ENCODE measurements at regions not wholly inside any gene's neighbourhood (a gene's known extent, or its start where the extent isn't known, plus 50 kb on each side); places are given as distances from the start of the nearest gene placed in this dataset.

- no peak for ATAC-seq
- POLR2A ChIA-PET: no interaction called here
- peaks cover 0 to 26% (median 0%) of the 10 kb centered on the region in 9 donors for H3K9me3 Mint-ChIP-seq
- H3K27me3 Mint-ChIP-seq: peaks cover 0 to 29% (median 2%) of the 10 kb centered on the region in 5 donors
- H3K27ac Mint-ChIP-seq: no peak overlapping the region
- H3K36me3 Mint-ChIP-seq: no peaks in the 10 kb centered on the region
- H3K4me1 Mint-ChIP-seq: no peaks in the 10 kb centered on the region
- no peak for DNase-seq
- H3K4me3 Mint-ChIP-seq: no peak overlapping the region
Observed at GRCh38 chr15:47466357-47466756, 250.9 kb upstream of the SEMA6D start.

- H3K4me3 Mint-ChIP-seq: no peak overlapping the region
- DNase-seq (no peak), ATAC-seq (no peak)
- no peaks in the 10 kb centered on the region for H3K4me1 Mint-ChIP-seq
- H3K27me3 Mint-ChIP-seq: peaks cover 0 to 29% (median 2%) of the 10 kb centered on the region in 5 donors
- H3K9me3 Mint-ChIP-seq: peaks cover 0 to 7% (median 0%) of the 10 kb centered on the region in 9 donors
- no peaks in the 10 kb centered on the region for H3K36me3 Mint-ChIP-seq
- no peak overlapping the region for H3K27ac Mint-ChIP-seq
- POLR2A ChIA-PET: no interaction called here
Observed at GRCh38 chr15:47470983-47471382, 246.3 kb upstream of the SEMA6D start.

DNA sequence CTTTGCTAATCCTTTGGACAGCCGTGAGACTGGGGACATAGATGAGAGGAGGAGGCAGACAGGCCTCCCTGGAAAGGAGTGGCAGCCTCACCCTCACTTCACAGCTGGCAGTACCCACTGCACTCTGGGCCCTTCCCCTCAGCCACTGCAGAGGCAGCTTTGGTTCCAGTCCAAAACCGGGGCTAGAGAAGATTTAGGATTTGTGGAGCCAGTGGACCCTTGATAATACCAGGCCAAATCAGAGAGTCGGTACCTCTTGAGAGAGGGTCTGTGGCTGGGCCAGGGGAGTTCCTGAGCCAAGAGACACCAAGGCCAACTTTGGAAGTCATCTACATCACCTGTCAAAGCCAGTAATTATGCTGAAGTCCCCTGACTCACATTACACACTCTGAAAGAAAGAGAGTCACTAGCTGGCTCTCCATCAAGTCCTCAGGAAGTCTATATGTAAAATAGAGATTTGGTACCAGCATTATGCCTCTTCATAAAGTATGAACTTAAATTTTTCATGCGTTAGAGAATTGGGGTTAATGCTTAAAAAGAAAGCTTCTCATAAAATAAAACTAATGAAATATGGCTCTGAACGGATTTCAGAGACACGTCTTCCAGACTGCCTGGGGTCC lies 244.1 kb upstream of the SEMA6D start:
- DNase-seq: no peak
- Mint-ChIP-seq H3K27ac (no peak overlapping the region), H3K4me1 (no peaks in the 10 kb centered on the region), H3K27me3 (peaks cover 0 to 15% (median 0%) of the 10 kb centered on the region in 5 donors), H3K36me3 (no peaks in the 10 kb centered on the region), H3K9me3 (peaks cover 0 to 7% (median 1%) of the 10 kb centered on the region in 9 donors), H3K4me3 (no peak overlapping the region)
- ATAC-seq: no peak
- POLR2A ChIA-PET: no interaction called here

GRCh38 chr15:47473832-47474231 lies 243.5 kb upstream of the SEMA6D start:
- H3K27me3 Mint-ChIP-seq: peaks cover 0 to 9% (median 0%) of the 10 kb centered on the region in 5 donors
- no peaks in the 10 kb centered on the region for H3K4me1 Mint-ChIP-seq
- no peak overlapping the region for H3K27ac Mint-ChIP-seq
- POLR2A ChIA-PET: no interaction called here
- H3K9me3 Mint-ChIP-seq: peaks cover 0 to 9% (median 2%) of the 10 kb centered on the region in 9 donors
- H3K4me3 Mint-ChIP-seq: no peak overlapping the region
- no peak for DNase-seq
- H3K36me3 Mint-ChIP-seq: no peaks in the 10 kb centered on the region
- no peak for ATAC-seq

DNA sequence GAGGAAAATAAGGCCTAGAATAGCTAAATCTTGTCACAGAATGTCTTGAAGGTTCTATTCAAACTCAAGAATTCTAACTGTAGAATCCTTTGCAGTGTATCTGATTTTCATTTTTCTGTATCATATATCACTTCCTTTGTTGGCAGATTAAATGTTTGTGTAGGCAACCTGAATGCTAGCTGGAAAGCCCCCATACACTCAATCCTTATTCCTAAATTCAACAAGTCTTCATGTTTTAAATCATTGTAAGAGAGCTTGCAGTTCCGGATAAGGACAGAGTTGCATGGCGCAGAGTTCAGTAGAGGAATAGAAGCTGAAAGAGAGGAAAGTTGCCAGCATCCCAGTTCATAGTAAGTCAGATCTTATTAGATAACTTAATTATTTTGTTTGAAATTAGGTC lies 242.0 kb upstream of the SEMA6D start:
- Mint-ChIP-seq H3K36me3 (no peaks in the 10 kb centered on the region), H3K27me3 (peaks cover 0 to 4% (median under 1%) of the 10 kb centered on the region in 5 donors), H3K27ac (no peak overlapping the region), H3K9me3 (peaks cover 0 to 13% (median 6%) of the 10 kb centered on the region in 9 donors), H3K4me1 (peaks cover 0 to under 1% (median 0%) of the 10 kb centered on the region in 4 donors), H3K4me3 (no peak overlapping the region)
- no peak for DNase-seq
- POLR2A ChIA-PET: no interaction called here
- ATAC-seq: no peak

- H3K9me3 Mint-ChIP-seq: peaks cover 0 to 19% (median 7%) of the 10 kb centered on the region in 9 donors
- POLR2A ChIA-PET: no interaction called here
- H3K4me1 Mint-ChIP-seq: peaks cover 0 to 2% (median 0%) of the 10 kb centered on the region in 4 donors
- H3K27me3 Mint-ChIP-seq: peaks cover 0 to 12% (median 2%) of the 10 kb centered on the region in 5 donors
- no peak overlapping the region for H3K27ac Mint-ChIP-seq
- no peak for DNase-seq
- H3K36me3 Mint-ChIP-seq: no peaks in the 10 kb centered on the region
- no peak for ATAC-seq
- no peak overlapping the region for H3K4me3 Mint-ChIP-seq
Observed at GRCh38 chr15:47477341-47477740, 240.0 kb upstream of the SEMA6D start.

DNA sequence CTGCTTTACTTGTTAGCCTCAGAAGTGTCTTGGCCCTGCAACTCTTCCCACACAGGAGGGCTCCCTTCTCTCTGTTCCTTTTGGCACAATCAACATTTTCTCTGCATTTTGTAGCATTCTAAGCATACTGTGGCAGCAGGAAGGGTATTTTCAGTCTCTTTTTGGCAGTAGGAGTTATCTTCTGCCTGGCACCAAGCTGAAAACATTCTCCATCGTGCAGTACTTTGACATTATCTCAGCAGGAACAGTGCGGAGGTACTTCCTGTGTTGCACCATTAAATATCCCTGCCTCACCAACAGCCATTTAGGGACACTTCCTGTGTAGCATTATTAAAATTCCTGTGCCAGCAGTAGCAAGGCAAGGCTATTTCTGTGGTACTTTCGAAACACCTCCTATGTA lies 233.2 kb upstream of the SEMA6D start:
- no peak overlapping the region for H3K4me3 Mint-ChIP-seq
- no peak for DNase-seq
- POLR2A ChIA-PET: no interaction called here
- H3K4me1 Mint-ChIP-seq: peaks cover 0 to 2% (median 0%) of the 10 kb centered on the region in 4 donors
- H3K36me3 Mint-ChIP-seq: no peaks in the 10 kb centered on the region
- no peak overlapping the region for H3K27ac Mint-ChIP-seq
- peaks cover 0 to 13% (median 4%) of the 10 kb centered on the region in 9 donors for H3K9me3 Mint-ChIP-seq
- ATAC-seq: no peak
- H3K27me3 Mint-ChIP-seq: peaks cover 0 to 15% (median 2%) of the 10 kb centered on the region in 5 donors

DNA sequence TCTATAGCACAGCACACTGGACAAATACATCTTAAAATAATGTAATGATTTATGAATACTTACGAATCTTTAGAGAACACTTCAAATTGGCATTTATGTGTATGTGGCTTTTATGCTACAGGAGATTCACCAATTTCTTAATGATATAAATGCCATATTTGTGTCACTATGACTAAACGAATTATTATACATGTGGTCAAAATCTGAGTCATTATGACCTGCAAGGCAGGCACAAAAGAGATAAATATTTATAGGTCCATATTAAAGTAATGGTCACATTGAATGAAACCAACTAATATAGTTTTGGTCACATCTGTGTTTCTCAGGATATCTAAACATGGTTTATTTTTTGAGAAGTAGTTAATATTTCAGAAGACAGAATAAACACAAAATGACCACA lies 232.3 kb upstream of the SEMA6D start:
- DNase-seq (no peak), ATAC-seq (no peak)
- H3K9me3 Mint-ChIP-seq: peaks cover 0 to 9% (median 4%) of the 10 kb centered on the region in 9 donors
- POLR2A ChIA-PET: no interaction called here
- no peak overlapping the region for H3K4me3 Mint-ChIP-seq
- peaks cover 0 to 2% (median 0%) of the 10 kb centered on the region in 4 donors for H3K4me1 Mint-ChIP-seq
- H3K36me3 Mint-ChIP-seq: no peaks in the 10 kb centered on the region
- no peak overlapping the region for H3K27ac Mint-ChIP-seq
- peaks cover 0 to 14% (median 2%) of the 10 kb centered on the region in 5 donors for H3K27me3 Mint-ChIP-seq

DNA sequence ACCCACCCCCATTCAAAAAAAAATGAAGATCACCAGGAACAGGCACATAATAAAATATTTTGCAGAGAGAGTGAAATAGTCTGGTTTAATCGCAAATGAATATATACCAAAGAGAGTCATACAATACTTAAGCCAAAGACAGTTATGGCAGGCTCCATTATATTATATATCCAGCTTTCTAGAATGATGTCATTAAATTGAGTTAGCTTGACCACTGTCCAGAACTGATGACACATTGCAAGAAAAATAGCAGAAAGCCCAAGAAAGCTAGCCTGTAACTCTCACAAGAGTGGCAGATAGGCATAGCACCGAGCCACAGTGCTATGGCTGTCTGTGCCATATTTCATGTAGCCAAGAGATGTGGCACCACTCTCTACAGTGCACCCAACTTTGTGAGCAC lies 231.9 kb upstream of the SEMA6D start:
- DNase-seq (no peak), ATAC-seq (no peak)
- Mint-ChIP-seq H3K9me3 (peaks cover 0 to 5% (median 1%) of the 10 kb centered on the region in 9 donors), H3K4me1 (peaks cover 0 to under 1% (median 0%) of the 10 kb centered on the region in 4 donors), H3K27ac (no peak overlapping the region), H3K27me3 (peaks cover 0 to 10% (median under 1%) of the 10 kb centered on the region in 5 donors), H3K4me3 (no peak overlapping the region), H3K36me3 (no peaks in the 10 kb centered on the region)
- POLR2A ChIA-PET: no interaction called here

- H3K4me3 Mint-ChIP-seq: no peak overlapping the region
- H3K9me3 Mint-ChIP-seq: peaks cover 0 to 3% (median 0%) of the 10 kb centered on the region in 9 donors
- DNase-seq (no peak), ATAC-seq (no peak)
- no peaks in the 10 kb centered on the region for H3K36me3 Mint-ChIP-seq
- POLR2A ChIA-PET: no interaction called here
- H3K27ac Mint-ChIP-seq: no peak overlapping the region
- peaks cover 0 to 7% (median 0%) of the 10 kb centered on the region in 5 donors for H3K27me3 Mint-ChIP-seq
- no peaks in the 10 kb centered on the region for H3K4me1 Mint-ChIP-seq
Observed at GRCh38 chr15:47486040-47486439, 231.3 kb upstream of the SEMA6D start.

- peaks cover 0 to 2% (median 0%) of the 10 kb centered on the region in 9 donors for H3K9me3 Mint-ChIP-seq
- ATAC-seq (no peak), DNase-seq (no peak)
- H3K36me3 Mint-ChIP-seq: no peaks in the 10 kb centered on the region
- POLR2A ChIA-PET: no interaction called here
- no peak overlapping the region for H3K27ac Mint-ChIP-seq
- no peak overlapping the region for H3K4me3 Mint-ChIP-seq
- H3K4me1 Mint-ChIP-seq: no peaks in the 10 kb centered on the region
- no peaks in the 10 kb centered on the region for H3K27me3 Mint-ChIP-seq
Observed at GRCh38 chr15:47492195-47492594, 225.1 kb upstream of the SEMA6D start.

- no peak for ATAC-seq
- H3K4me1 Mint-ChIP-seq: no peaks in the 10 kb centered on the region
Observed at GRCh38 chr15:47493357-47494247, 223.7 kb upstream of the SEMA6D start.

More at GRCh38 chr15:47493357-47494247, 223.7 kb upstream of the SEMA6D start:
- DNase-seq: no peak
- Mint-ChIP-seq H3K9me3 (peaks cover 0 to 2% (median 0%) of the 10 kb centered on the region in 9 donors), H3K4me3 (no peak overlapping the region), H3K27ac (no peak overlapping the region), H3K36me3 (no peaks in the 10 kb centered on the region), H3K27me3 (no peaks in the 10 kb centered on the region)
- POLR2A ChIA-PET: no interaction called here

Data from naive thymus-derived CD8-positive, alpha-beta T cell (primary cell).